ENCODE measurements at regions not wholly inside any gene's neighbourhood (a gene's known extent, or its start where the extent isn't known, plus 50 kb on each side); places are given as distances from the start of the nearest gene placed in this dataset.

DNA sequence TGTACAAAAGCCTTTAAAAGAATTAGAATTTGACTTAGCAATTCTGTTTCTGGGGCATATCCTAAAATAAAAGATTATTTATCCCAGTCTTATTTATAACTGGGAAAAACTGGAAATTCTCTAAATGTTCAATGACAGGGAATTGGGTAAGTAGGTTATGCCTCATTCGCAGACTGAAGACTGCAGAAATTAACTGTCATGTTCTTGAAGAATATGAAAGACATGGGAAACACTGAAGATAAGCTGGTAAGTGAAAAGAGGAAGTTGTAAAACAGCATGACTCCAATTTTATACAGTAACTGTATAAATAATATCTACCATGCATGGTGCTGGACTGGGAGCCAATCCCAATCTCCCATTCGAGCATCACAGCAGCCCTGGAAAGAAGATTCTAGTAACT is 50.6 kb upstream of the SLC2A1 start:
- no peak overlapping the region for H4K91ac ChIP-seq (ENCODE audit: insufficient read depth, low read depth, low read length)
- no peak overlapping the region for H3K4me3 ChIP-seq (ENCODE audit: insufficient read depth, low read depth, low read length)
- no peak overlapping the region for H4K5ac ChIP-seq (ENCODE audit: low read depth, low read length)
- H3K23ac ChIP-seq (ENCODE audit: low read depth, low read length): no peak overlapping the region
- no peak overlapping the region for H2BK120ac ChIP-seq (ENCODE audit: low read depth, low read length)
- H3K79me1 ChIP-seq (ENCODE audit: low read depth in 1 of 2, low read length in 2 of 2): no peaks in the 10 kb centered on the region
- no peak overlapping the region for H4K8ac ChIP-seq (ENCODE audit: low read depth in 2 of 2, low read length in 2 of 2)
- H3K27ac ChIP-seq (ENCODE audit: insufficient read depth, low read length): no peak overlapping the region
- no TSS peak for BruUV-seq (replicated peaks)
- H3K9me1 ChIP-seq (ENCODE audit: insufficient read depth, low read length): no peaks in the 10 kb centered on the region
- CTCF ChIA-PET: no interaction called here
- intact Hi-C loops (cut with micrococcal nuclease): no loop called here
- DNase-seq (no peak), ATAC-seq (ENCODE audit: low read depth) (no peak)
- H3K4me2 ChIP-seq (ENCODE audit: low read depth, low read length): no peak overlapping the region
- dilution Hi-C loops (cut with HindIII; ENCODE audit: low sequenced_read_pairs, unreplicated experiment): no loop called here
- H2BK5ac ChIP-seq (ENCODE audit: low read depth, low read length, poor library complexity, severe bottlenecking): no peak overlapping the region
- TF ChIP-seq CEBPB (IDR thresholded peaks at IDR 0.05; ENCODE audit: low read depth, low read length) (no peak), POLR2A (IDR thresholded peaks at IDR 0.05; ENCODE audit: low read depth, low read length) (no peak), RFX5 (IDR thresholded peaks at IDR 0.05; ENCODE audit: low read depth, low read length) (no peak), MAZ (IDR thresholded peaks at IDR 0.05; ENCODE audit: borderline replicate concordance, low read depth, low read length) (no peak), NFE2L2 (IDR thresholded peaks at IDR 0.05; ENCODE audit: low read depth, low read length) (no peak), SMC3 (IDR thresholded peaks at IDR 0.05; ENCODE audit: low read depth, low read length) (no peak), RCOR1 (IDR thresholded peaks at IDR 0.05; ENCODE audit: insufficient replicate concordance, low read length) (no peak), FOS (IDR thresholded peaks at IDR 0.05; ENCODE audit: low read depth, low read length) (no peak), BHLHE40 (IDR thresholded peaks at IDR 0.05; ENCODE audit: low read depth, low read length) (no peak), RAD21 (IDR thresholded peaks at IDR 0.05; ENCODE audit: low read length) (no peak), MXI1 (IDR thresholded peaks at IDR 0.05; ENCODE audit: borderline replicate concordance, low read depth, low read length) (no peak)
- TF ChIP-seq, protein P1, sequence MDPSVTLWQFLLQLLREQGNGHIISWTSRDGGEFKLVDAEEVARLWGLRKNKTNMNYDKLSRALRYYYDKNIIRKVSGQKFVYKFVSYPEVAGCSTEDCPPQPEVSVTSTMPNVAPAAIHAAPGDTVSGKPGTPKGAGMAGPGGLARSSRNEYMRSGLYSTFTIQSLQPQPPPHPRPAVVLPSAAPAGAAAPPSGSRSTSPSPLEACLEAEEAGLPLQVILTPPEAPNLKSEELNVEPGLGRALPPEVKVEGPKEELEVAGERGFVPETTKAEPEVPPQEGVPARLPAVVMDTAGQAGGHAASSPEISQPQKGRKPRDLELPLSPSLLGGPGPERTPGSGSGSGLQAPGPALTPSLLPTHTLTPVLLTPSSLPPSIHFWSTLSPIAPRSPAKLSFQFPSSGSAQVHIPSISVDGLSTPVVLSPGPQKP (IDR thresholded peaks at IDR 0.05; ENCODE audit: borderline replicate concordance, low read depth, low read length): no peak
- TF ChIP-seq, protein P2, sequence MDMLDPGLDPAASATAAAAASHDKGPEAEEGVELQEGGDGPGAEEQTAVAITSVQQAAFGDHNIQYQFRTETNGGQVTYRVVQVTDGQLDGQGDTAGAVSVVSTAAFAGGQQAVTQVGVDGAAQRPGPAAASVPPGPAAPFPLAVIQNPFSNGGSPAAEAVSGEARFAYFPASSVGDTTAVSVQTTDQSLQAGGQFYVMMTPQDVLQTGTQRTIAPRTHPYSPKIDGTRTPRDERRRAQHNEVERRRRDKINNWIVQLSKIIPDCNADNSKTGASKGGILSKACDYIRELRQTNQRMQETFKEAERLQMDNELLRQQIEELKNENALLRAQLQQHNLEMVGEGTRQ (IDR thresholded peaks at IDR 0.05; ENCODE audit: low read depth, low read length): no peak
- TF ChIP-seq, protein P3, sequence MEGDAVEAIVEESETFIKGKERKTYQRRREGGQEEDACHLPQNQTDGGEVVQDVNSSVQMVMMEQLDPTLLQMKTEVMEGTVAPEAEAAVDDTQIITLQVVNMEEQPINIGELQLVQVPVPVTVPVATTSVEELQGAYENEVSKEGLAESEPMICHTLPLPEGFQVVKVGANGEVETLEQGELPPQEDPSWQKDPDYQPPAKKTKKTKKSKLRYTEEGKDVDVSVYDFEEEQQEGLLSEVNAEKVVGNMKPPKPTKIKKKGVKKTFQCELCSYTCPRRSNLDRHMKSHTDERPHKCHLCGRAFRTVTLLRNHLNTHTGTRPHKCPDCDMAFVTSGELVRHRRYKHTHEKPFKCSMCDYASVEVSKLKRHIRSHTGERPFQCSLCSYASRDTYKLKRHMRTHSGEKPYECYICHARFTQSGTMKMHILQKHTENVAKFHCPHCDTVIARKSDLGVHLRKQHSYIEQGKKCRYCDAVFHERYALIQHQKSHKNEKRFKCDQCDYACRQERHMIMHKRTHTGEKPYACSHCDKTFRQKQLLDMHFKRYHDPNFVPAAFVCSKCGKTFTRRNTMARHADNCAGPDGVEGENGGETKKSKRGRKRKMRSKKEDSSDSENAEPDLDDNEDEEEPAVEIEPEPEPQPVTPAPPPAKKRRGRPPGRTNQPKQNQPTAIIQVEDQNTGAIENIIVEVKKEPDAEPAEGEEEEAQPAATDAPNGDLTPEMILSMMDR (conservative IDR thresholded peaks at IDR 0.05; ENCODE audit: low read depth, low read length): no peak
- no peak overlapping the region for H3K18ac ChIP-seq (ENCODE audit: low read depth, low read length)
- POLR2A ChIA-PET (ENCODE audit: unreplicated experiment): no interaction called here
- H3K9ac ChIP-seq (ENCODE audit: low read depth, low read length): no peak overlapping the region
- peaks cover 12% of the 10 kb centered on the region for H3K27me3 ChIP-seq (ENCODE audit: control insufficient read depth, insufficient read depth, low read length)
- H3K56ac ChIP-seq (ENCODE audit: extremely low read depth, insufficient read depth, low read length): no peak overlapping the region
- no peak overlapping the region for H2AK9ac ChIP-seq (replicated peaks; ENCODE audit: low read depth, low read length, poor library complexity)
- no peaks in the 10 kb centered on the region for H3K4me1 ChIP-seq (ENCODE audit: control insufficient read depth, insufficient read depth, low read length)
- H3K14ac ChIP-seq (replicated peaks; ENCODE audit: low read depth, low read length): no peak overlapping the region
- no peak overlapping the region for H2BK20ac ChIP-seq (ENCODE audit: low read depth, low read length)
- no peaks in the 10 kb centered on the region for H4K20me1 ChIP-seq (ENCODE audit: insufficient read depth, low read length)
- no peak overlapping the region for H2BK15ac ChIP-seq (ENCODE audit: low read depth, low read length)
- no peaks in the 10 kb centered on the region for H3K36me3 ChIP-seq (ENCODE audit: control insufficient read depth, insufficient read depth, low read length)
- WGBS, 2 experiments (ENCODE audit: extremely low coverage in 2 of 2, insufficient read length in 1 of 2): 80% methylated on average over 1 of the region's 2 CpGs; no CpG with 5 or more reads in 1 of the 2 experiments
- no peak overlapping the region for H2AK5ac ChIP-seq (ENCODE audit: low read depth, low read length)
- no peak overlapping the region for H3K4ac ChIP-seq (ENCODE audit: low read depth, low read length)
- no peaks in the 10 kb centered on the region for H3K9me3 ChIP-seq (ENCODE audit: control insufficient read depth, insufficient read depth, low read length)
- in situ Hi-C loops (cut with MboI; ENCODE audit: low sequenced_read_pairs): no loop called here
- H2AFZ ChIP-seq (replicated peaks; ENCODE audit: low read length, poor library complexity): no peak overlapping the region
